K562 (cell line): ENCODE measurements at regions not wholly inside any gene's neighbourhood (a gene's known extent, or its start where the extent isn't known, plus 50 kb on each side); places are given as distances from the start of the nearest gene placed in this dataset.
A peak's percentile ranks its signal among the peaks of the same experiment; 100 is the strongest.

Source experiments
- ASH1L ChIP-seq: fragments of 450-650 bp; IDR thresholded peaks from 2 replicates; pipeline ENCODE4 v1.6.1; 2018; ENCODE audit warnings: borderline replicate concordance, mild to moderate bottlenecking, low read depth; ENCODE audit not compliant: partially characterized antibody
- CREB1 ChIP-seq, 2 experiments: sonication (generic) in 1 of 2; formaldehyde crosslinking in 1 of 2; IDR thresholded peaks; 2 replicates each; pipeline versions ENCODE4 v1.6.1 to v1.8.0; 2012 to 2022; ENCODE audit warnings: inconsistent platforms in 1 of 2, mild to moderate bottlenecking in 1 of 2, missing genetic modification reagents in 1 of 2, moderate library complexity in 1 of 2
- EP400 ChIP-seq: fragments of 450-650 bp; IDR thresholded peaks from 2 replicates; pipeline ENCODE4 v1.6.1; 2017; ENCODE audit warnings: antibody characterized with exemption, mild to moderate bottlenecking, moderate library complexity
- FOXM1 ChIP-seq, 2 experiments: fragments of 450-650 bp in 1 of 2; sonication (generic) in 1 of 2; formaldehyde crosslinking in 1 of 2; IDR thresholded peaks; 2 replicates each; pipeline versions ENCODE4 v1.6.1 to v1.9.0; 2017 to 2022; ENCODE audit warnings: low read depth in 2 of 2, mild to moderate bottlenecking in 2 of 2, missing genetic modification reagents in 1 of 2, moderate library complexity in 1 of 2
- HDAC1 ChIP-seq, 2 experiments: fragments of 450-650 bp; IDR thresholded peaks; 2 replicates each; pipeline ENCODE4 v1.6.1; 2016 to 2017; ENCODE audit warnings: inconsistent platforms in 1 of 2, mild to moderate bottlenecking in 1 of 2, moderate library complexity in 1 of 2
- MTA2 ChIP-seq: fragments of 450-650 bp; IDR thresholded peaks from 2 replicates; pipeline ENCODE4 v1.6.1; 2016; ENCODE audit warnings: low read depth
- NR3C1 ChIP-seq: sonication (generic); formaldehyde crosslinking; IDR thresholded peaks from 2 replicates; pipeline ENCODE4 v1.8.1; 2022; ENCODE audit warnings: missing genetic modification reagents
- POLR3A ChIP-seq: IDR thresholded peaks from 2 replicates; pipeline ENCODE4 v1.6.1; 2011; ENCODE audit warnings: borderline replicate concordance, mild to moderate bottlenecking, moderate library complexity; ENCODE audit not compliant: insufficient read length, insufficient read depth; ENCODE audit errors: extremely low read depth
- RNF2 ChIP-seq: sonication (generic); IDR thresholded peaks from 2 replicates; pipeline ENCODE4 v1.6.1; 2016
- RNF219 ChIP-seq: fragments of 250-450 bp; sonication (Bioruptor Pico); IDR thresholded peaks from 2 replicates; pipeline ENCODE4 v1.5.0; 2022; ENCODE audit warnings: mild to moderate bottlenecking
- VEZF1 ChIP-seq: fragments of 200-800 bp; sonication (Bioruptor generic); IDR thresholded peaks from 2 replicates; pipeline ENCODE4 v1.6.1; 2017; ENCODE audit warnings: missing genetic modification characterization, missing compliant biosample characterization
- ZNF212 ChIP-seq: fragments of 450-650 bp; formaldehyde crosslinking; IDR thresholded peaks from 2 replicates; pipeline ENCODE4 v1.4.0; 2020; ENCODE audit warnings: mild to moderate bottlenecking
- ZNF740 ChIP-seq, 3 experiments: fragments of 200-800 bp in 1 of 3; sonication (Bioruptor generic) in 1 of 3; sonication (generic) in 1 of 3; formaldehyde crosslinking in 1 of 3; IDR thresholded peaks; 2 replicates each; pipeline versions ENCODE4 v1.6.1 to v1.8.0; 2016 to 2022; ENCODE audit warnings: mild to moderate bottlenecking in 2 of 3, missing compliant biosample characterization in 2 of 3, missing genetic modification characterization in 2 of 3, missing genetic modification reagents in 1 of 3
- TF ChIP-seq, protein P1 (sequence below), 2 experiments: fragments of 450-650 bp in 1 of 2; sonication (generic) in 1 of 2; formaldehyde crosslinking in 1 of 2; IDR thresholded peaks; 2 replicates each; pipeline versions ENCODE4 v1.7.1 to v1.9.0; 2016 to 2022; ENCODE audit warnings: inconsistent platforms in 1 of 2, mild to moderate bottlenecking in 1 of 2, missing genetic modification reagents in 1 of 2

GRCh38 chr3:143183665-143183964 is 64.0 kb downstream of the CHST2 start (continued):
- no peak for TF ChIP-seq POLR3A
- TF ChIP-seq ASH1L: peak; percentile 48
- TF ChIP-seq EP400: peak; percentile 56; the same call in 1 of the 2 replicates
- TF ChIP-seq MTA2: peak; percentile 82
- no peak for TF ChIP-seq ZNF212 (CRISPR knock-in tag)
- TF ChIP-seq RNF2: no peak
- TF ChIP-seq, protein P1, sequence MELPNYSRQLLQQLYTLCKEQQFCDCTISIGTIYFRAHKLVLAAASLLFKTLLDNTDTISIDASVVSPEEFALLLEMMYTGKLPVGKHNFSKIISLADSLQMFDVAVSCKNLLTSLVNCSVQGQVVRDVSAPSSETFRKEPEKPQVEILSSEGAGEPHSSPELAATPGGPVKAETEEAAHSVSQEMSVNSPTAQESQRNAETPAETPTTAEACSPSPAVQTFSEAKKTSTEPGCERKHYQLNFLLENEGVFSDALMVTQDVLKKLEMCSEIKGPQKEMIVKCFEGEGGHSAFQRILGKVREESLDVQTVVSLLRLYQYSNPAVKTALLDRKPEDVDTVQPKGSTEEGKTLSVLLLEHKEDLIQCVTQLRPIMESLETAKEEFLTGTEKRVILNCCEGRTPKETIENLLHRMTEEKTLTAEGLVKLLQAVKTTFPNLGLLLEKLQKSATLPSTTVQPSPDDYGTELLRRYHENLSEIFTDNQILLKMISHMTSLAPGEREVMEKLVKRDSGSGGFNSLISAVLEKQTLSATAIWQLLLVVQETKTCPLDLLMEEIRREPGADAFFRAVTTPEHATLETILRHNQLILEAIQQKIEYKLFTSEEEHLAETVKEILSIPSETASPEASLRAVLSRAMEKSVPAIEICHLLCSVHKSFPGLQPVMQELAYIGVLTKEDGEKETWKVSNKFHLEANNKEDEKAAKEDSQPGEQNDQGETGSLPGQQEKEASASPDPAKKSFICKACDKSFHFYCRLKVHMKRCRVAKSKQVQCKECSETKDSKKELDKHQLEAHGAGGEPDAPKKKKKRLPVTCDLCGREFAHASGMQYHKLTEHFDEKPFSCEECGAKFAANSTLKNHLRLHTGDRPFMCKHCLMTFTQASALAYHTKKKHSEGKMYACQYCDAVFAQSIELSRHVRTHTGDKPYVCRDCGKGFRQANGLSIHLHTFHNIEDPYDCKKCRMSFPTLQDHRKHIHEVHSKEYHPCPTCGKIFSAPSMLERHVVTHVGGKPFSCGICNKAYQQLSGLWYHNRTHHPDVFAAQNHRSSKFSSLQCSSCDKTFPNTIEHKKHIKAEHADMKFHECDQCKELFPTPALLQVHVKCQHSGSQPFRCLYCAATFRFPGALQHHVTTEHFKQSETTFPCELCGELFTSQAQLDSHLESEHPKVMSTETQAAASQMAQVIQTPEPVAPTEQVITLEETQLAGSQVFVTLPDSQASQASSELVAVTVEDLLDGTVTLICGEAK (IDR thresholded peaks at IDR 0.05): peak; percentile 51; the same call in 1 of the 2 replicates
- TF ChIP-seq, protein P1 (CRISPR knock-in tag; IDR thresholded peaks at IDR 0.05): no peak
- no peak for TF ChIP-seq RNF219
- no peak for TF ChIP-seq VEZF1 (CRISPR knock-in tag)
- no peak for TF ChIP-seq NR3C1
- peak; percentile 67 to 92; a peak in 3 of 4 replicates for TF ChIP-seq HDAC1 (IDR thresholded peaks at IDR 0.05)
- no peak for TF ChIP-seq ZNF740 (CRISPR knock-in tag; IDR thresholded peaks at IDR 0.05)
- TF ChIP-seq ZNF740 (tag; IDR thresholded peaks at IDR 0.05): no peak
- no peak for TF ChIP-seq CREB1 (IDR thresholded peaks at IDR 0.05)
- TF ChIP-seq CREB1 (CRISPR knock-in tag; IDR thresholded peaks at IDR 0.05): no peak
- TF ChIP-seq FOXM1 (IDR thresholded peaks at IDR 0.05; ENCODE audit: low read depth): peak; percentile 63
- no peak for TF ChIP-seq FOXM1 (CRISPR knock-in tag; IDR thresholded peaks at IDR 0.05; ENCODE audit: low read depth)
